ENCODE measurements at regions not wholly inside any gene's neighbourhood (a gene's known extent, or its start where the extent isn't known, plus 50 kb on each side); places are given as distances from the start of the nearest gene placed in this dataset.

DNA sequence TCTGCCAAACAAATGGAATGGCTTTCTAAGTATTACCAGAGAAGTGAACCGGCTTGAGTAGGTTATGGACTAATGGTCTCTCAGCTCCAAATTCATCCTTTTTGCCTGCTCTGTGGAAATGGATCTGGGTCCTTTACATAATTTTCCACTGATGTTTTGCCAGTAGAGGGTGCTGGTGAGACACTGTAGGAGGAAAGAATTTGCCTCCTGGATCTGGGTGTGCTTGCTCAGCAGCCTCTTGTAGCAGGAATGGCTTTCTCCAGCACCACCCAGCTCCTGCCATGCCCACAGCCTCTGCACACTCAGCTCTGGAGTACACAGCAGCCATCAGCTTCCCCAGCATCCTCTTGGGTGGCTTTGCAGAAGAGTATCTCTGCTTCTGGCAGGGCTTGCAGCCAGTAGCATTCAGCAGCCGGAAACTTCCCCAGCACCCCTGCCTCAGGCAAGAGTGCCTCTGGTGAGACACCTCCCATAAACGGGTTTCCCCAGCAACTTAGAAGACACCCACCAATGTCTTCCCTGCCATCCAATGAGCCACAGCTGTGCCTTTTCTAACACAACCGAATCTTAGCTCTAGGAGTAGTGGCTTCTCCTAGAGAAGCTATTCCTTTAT is 235.0 kb upstream of the PLPP4 start:
- TF ChIP-seq POLR2AphosphoS5 (IDR thresholded peaks at IDR 0.05; ENCODE audit: low read depth), result no peak
- TF ChIP-seq, protein P1, sequence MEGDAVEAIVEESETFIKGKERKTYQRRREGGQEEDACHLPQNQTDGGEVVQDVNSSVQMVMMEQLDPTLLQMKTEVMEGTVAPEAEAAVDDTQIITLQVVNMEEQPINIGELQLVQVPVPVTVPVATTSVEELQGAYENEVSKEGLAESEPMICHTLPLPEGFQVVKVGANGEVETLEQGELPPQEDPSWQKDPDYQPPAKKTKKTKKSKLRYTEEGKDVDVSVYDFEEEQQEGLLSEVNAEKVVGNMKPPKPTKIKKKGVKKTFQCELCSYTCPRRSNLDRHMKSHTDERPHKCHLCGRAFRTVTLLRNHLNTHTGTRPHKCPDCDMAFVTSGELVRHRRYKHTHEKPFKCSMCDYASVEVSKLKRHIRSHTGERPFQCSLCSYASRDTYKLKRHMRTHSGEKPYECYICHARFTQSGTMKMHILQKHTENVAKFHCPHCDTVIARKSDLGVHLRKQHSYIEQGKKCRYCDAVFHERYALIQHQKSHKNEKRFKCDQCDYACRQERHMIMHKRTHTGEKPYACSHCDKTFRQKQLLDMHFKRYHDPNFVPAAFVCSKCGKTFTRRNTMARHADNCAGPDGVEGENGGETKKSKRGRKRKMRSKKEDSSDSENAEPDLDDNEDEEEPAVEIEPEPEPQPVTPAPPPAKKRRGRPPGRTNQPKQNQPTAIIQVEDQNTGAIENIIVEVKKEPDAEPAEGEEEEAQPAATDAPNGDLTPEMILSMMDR (IDR thresholded peaks at IDR 0.05; ENCODE audit: insufficient read depth, low read length), result peak; percentile 54
- TF ChIP-seq, protein P2, sequence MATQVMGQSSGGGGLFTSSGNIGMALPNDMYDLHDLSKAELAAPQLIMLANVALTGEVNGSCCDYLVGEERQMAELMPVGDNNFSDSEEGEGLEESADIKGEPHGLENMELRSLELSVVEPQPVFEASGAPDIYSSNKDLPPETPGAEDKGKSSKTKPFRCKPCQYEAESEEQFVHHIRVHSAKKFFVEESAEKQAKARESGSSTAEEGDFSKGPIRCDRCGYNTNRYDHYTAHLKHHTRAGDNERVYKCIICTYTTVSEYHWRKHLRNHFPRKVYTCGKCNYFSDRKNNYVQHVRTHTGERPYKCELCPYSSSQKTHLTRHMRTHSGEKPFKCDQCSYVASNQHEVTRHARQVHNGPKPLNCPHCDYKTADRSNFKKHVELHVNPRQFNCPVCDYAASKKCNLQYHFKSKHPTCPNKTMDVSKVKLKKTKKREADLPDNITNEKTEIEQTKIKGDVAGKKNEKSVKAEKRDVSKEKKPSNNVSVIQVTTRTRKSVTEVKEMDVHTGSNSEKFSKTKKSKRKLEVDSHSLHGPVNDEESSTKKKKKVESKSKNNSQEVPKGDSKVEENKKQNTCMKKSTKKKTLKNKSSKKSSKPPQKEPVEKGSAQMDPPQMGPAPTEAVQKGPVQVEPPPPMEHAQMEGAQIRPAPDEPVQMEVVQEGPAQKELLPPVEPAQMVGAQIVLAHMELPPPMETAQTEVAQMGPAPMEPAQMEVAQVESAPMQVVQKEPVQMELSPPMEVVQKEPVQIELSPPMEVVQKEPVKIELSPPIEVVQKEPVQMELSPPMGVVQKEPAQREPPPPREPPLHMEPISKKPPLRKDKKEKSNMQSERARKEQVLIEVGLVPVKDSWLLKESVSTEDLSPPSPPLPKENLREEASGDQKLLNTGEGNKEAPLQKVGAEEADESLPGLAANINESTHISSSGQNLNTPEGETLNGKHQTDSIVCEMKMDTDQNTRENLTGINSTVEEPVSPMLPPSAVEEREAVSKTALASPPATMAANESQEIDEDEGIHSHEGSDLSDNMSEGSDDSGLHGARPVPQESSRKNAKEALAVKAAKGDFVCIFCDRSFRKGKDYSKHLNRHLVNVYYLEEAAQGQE (IDR thresholded peaks at IDR 0.05; ENCODE audit: insufficient replicate concordance, low read depth), result no peak
- TF ChIP-seq GABPA (IDR thresholded peaks at IDR 0.05; ENCODE audit: low read depth), result no peak
- TF ChIP-seq SPI1 (IDR thresholded peaks at IDR 0.05; ENCODE audit: borderline replicate concordance, low read depth), result no peak

Measured in HL-60 (cell line).